ENCODE measurements at regions not wholly inside any gene's neighbourhood (a gene's known extent, or its start where the extent isn't known, plus 50 kb on each side); places are given as distances from the start of the nearest gene placed in this dataset.

DNA sequence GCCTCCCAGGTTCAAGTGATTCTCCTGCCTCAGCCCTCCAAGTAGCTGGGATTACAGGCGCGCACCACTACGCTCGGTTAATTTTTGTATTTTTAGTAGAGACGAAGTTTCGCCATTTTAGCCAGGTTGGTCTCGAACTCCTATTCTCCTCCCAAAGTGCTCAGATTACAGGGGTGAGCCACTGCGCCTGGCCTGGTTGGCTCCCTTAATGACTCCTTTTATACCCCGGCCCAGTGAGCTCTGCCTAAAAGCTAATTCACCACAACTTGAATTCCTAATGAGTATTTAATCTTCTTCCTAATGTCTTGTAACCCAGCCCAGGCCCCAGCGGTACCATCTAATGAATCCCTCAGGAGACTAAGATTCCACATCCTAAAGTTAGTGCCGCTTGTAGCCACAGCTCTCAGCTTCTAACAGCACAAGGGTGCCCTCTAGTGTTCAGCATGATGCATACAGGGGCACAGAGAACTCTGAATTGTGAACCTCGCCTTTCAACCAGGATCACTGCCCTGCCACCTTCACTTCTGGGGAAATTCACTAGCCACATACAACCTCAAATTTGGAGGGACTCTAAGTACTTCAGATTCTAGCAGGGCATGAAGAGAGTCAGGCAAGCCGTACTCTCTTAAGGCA is 89.5 kb downstream of the OR13H1 start:
- Histone ChIP-seq H3K27ac (ENCODE audit: low read depth, low read length, poor library complexity, severe bottlenecking) (no peak overlapping the region), H3K4me1 (ENCODE audit: insufficient read depth, low read length, poor library complexity, severe bottlenecking) (no peaks in the 10 kb centered on the region), H3K27me3 (replicated peaks; ENCODE audit: insufficient read depth, low read depth, low read length, poor library complexity) (peaks cover 11% of the 10 kb centered on the region), H3K9me3 (ENCODE audit: low read depth, low read length, poor library complexity, severe bottlenecking) (no peaks in the 10 kb centered on the region), H3K36me3 (ENCODE audit: insufficient read depth, low read length, poor library complexity, severe bottlenecking) (no peaks in the 10 kb centered on the region), H3K4me3 (ENCODE audit: low read depth, low read length, poor library complexity, severe bottlenecking) (no peak overlapping the region)
- ChIA-PET POLR2A (ENCODE audit: low non-redundant PET) (no interaction called here), CTCF (interaction anchor here (0.5 to 1.0 kb wide), 3 partner anchors 202 to 639 kb away, joined by 3 to 9 read pairs (median 4); no protein-coding TSS in a partner anchor)
- intact Hi-C loops (cut with micrococcal nuclease; ENCODE audit: unreplicated experiment), result loop anchor here (2.0 to 10.0 kb wide), 3 partner anchors 369 to 639 kb away; no protein-coding TSS in a partner anchor
- no TSS peak for BruUV-seq (replicated peaks)
- TF ChIP-seq CTCF (conservative IDR thresholded peaks at IDR 0.05; ENCODE audit: low read depth, low read length), result peak; percentile 87
- TF ChIP-seq EZH2 (IDR thresholded peaks at IDR 0.05; ENCODE audit: borderline replicate concordance, low read depth, low read length, poor library complexity, severe bottlenecking), result no peak
- peak; percentile 83 for DNase-seq (ENCODE audit: low spot score)

DNA sequence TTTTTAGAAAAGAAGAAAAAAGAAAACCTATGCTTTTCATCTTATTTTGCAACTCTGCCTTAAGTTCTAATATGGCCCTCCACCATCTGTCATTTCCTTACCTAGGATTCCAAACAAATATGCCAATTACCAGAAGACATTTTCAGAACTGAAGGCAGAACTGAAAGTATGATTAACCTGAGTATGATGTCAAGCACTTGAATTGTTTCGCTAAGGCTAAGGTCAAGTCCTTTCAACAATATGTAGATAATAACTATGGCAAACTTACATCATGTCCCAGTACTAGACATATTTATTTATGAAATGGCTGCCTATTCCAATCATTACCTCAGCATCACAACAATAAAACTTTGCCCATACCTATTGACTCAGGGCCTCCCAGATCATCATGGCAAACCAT is 91.0 kb downstream of the OR13H1 start:
- BruUV-seq (replicated peaks), result no TSS peak
- CTCF ChIA-PET, result no interaction called here

DNA sequence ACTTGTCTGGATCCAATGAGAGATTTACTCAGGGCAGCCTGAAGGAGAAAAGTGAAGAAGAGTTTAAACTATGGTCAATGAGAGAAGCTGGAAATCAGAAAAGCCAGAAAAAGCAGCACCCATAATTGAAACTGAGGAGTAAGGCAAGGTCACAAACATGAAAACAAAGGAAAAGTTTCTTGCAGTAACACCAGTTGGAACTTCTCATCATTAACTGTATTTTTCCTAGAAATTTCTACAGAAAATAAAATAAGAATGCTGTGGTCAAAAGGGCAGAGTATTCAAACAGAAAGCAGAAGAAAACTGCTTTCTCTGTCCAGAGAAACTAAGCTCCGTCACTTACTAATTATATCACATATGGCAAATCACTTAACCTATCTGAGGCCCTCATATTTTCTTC is 102.2 kb downstream of the OR13H1 start:
- no peak for DNase-seq (ENCODE audit: low spot score)
- ChIA-PET CTCF (interaction anchor here (0.6 kb wide), 1 partner anchor 168 kb away, joined by 6 read pairs; no protein-coding TSS in a partner anchor), POLR2A (ENCODE audit: low non-redundant PET) (no interaction called here)
- no TSS peak for BruUV-seq (replicated peaks)
- intact Hi-C loops (cut with micrococcal nuclease; ENCODE audit: unreplicated experiment), result no loop called here
- no peak overlapping the region for H3K4me3 ChIP-seq (ENCODE audit: low read depth, low read length, poor library complexity, severe bottlenecking)
- H3K4me1 ChIP-seq (ENCODE audit: insufficient read depth, low read length, poor library complexity, severe bottlenecking), result no peaks in the 10 kb centered on the region
- no peak for TF ChIP-seq CTCF (conservative IDR thresholded peaks at IDR 0.05; ENCODE audit: low read depth, low read length)
- TF ChIP-seq EZH2 (IDR thresholded peaks at IDR 0.05; ENCODE audit: borderline replicate concordance, low read depth, low read length, poor library complexity, severe bottlenecking), result no peak
- peaks cover 39% of the 10 kb centered on the region for H3K27me3 ChIP-seq (replicated peaks; ENCODE audit: insufficient read depth, low read depth, low read length, poor library complexity)
- H3K27ac ChIP-seq (ENCODE audit: low read depth, low read length, poor library complexity, severe bottlenecking), result no peak overlapping the region
- no peaks in the 10 kb centered on the region for H3K36me3 ChIP-seq (ENCODE audit: insufficient read depth, low read length, poor library complexity, severe bottlenecking)
- H3K9me3 ChIP-seq (ENCODE audit: low read depth, low read length, poor library complexity, severe bottlenecking), result no peaks in the 10 kb centered on the region

More for the DNA sequence above, 91.0 kb downstream of the OR13H1 start:
- Histone ChIP-seq H3K27me3 (replicated peaks; ENCODE audit: insufficient read depth, low read depth, low read length, poor library complexity) (peaks cover 19% of the 10 kb centered on the region), H3K9me3 (ENCODE audit: low read depth, low read length, poor library complexity, severe bottlenecking) (no peaks in the 10 kb centered on the region), H3K36me3 (ENCODE audit: insufficient read depth, low read length, poor library complexity, severe bottlenecking) (no peaks in the 10 kb centered on the region), H3K4me3 (ENCODE audit: low read depth, low read length, poor library complexity, severe bottlenecking) (no peak overlapping the region), H3K4me1 (ENCODE audit: insufficient read depth, low read length, poor library complexity, severe bottlenecking) (no peaks in the 10 kb centered on the region), H3K27ac (ENCODE audit: low read depth, low read length, poor library complexity, severe bottlenecking) (no peak overlapping the region)
- intact Hi-C loops (cut with micrococcal nuclease; ENCODE audit: unreplicated experiment), result loop anchor here (10.0 kb wide), 1 partner anchor 370 kb away; no protein-coding TSS in a partner anchor
- TF ChIP-seq EZH2 (IDR thresholded peaks at IDR 0.05; ENCODE audit: borderline replicate concordance, low read depth, low read length, poor library complexity, severe bottlenecking) (no peak), CTCF (conservative IDR thresholded peaks at IDR 0.05; ENCODE audit: low read depth, low read length) (no peak)
- POLR2A ChIA-PET (ENCODE audit: low non-redundant PET), result no interaction called here
- no peak for DNase-seq (ENCODE audit: low spot score)
